ENCODE measurements at regions not wholly inside any gene's neighbourhood (a gene's known extent, or its start where the extent isn't known, plus 50 kb on each side); places are given as distances from the start of the nearest gene placed in this dataset.

DNA sequence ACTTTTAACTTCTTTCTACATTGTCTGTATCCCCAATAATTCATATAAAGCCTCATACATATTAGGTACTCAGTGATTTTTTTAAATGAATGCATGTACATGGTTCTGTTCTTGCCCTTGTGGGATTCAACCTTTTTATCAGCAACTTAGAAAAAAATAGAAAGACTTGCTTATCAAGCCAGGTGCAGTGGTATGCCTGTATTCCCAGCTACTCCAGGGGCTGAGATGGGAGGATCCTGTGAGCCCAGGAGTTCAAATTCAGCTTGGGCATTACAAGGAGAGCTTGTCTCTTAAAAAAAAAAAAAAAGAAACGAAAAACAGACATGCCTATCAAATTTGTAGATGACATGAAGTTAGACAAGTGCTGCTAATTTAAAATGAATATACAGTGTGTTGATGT lies 54.2 kb upstream of the MYCBP2 start:
- ATAC-seq (no peak), DNase-seq (no peak)
- Mint-ChIP-seq H3K4me3 (no peak overlapping the region), H3K9me3 (no peaks in the 10 kb centered on the region), H3K27ac (no peak overlapping the region), H3K36me3 (ENCODE audit: low read depth) (no peaks in the 10 kb centered on the region), H3K4me1 (ENCODE audit: low read depth) (no peaks in the 10 kb centered on the region), H3K27me3 (peaks cover 3% of the 10 kb centered on the region)
- TF ChIP-seq, protein P1, sequence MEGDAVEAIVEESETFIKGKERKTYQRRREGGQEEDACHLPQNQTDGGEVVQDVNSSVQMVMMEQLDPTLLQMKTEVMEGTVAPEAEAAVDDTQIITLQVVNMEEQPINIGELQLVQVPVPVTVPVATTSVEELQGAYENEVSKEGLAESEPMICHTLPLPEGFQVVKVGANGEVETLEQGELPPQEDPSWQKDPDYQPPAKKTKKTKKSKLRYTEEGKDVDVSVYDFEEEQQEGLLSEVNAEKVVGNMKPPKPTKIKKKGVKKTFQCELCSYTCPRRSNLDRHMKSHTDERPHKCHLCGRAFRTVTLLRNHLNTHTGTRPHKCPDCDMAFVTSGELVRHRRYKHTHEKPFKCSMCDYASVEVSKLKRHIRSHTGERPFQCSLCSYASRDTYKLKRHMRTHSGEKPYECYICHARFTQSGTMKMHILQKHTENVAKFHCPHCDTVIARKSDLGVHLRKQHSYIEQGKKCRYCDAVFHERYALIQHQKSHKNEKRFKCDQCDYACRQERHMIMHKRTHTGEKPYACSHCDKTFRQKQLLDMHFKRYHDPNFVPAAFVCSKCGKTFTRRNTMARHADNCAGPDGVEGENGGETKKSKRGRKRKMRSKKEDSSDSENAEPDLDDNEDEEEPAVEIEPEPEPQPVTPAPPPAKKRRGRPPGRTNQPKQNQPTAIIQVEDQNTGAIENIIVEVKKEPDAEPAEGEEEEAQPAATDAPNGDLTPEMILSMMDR (IDR thresholded peaks at IDR 0.05): no peak
- POLR2A ChIA-PET: interaction anchor here (0.6 kb wide), 1 partner anchor 98 kb away, joined by 5 read pairs; no protein-coding TSS in a partner anchor
- CTCF ChIA-PET: interaction anchor here (1.4 kb wide), 1 partner anchor 97 kb away, joined by 4 read pairs; no protein-coding TSS in a partner anchor
- intact Hi-C loops (cut with micrococcal nuclease): no loop called here

DNA sequence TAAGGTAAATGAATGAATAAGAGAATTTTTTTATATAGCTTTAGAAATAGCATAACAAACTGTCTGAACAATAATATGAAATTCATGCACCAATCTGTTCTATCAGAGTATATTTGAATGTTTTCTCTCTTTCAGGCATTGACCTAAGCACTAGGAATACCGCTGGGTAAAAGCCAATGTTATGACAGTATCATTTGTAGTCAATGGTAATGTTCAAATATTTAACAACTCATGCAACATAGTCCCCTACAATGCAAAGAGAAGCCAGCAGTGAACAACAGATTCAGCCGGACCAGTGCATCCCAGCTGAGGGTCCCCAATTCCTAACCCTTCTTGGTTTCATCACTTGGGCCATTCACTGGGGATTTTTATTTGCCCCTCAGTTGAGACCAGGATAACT lies 52.6 kb upstream of the MYCBP2 start:
- ChIA-PET CTCF (interaction anchor here (1.3 kb wide), 1 partner anchor 9 kb away, joined by 3 read pairs; no protein-coding TSS in a partner anchor), POLR2A (interaction anchor here (2.0 kb wide), 1 partner anchor 9 kb away, joined by 5 read pairs; no protein-coding TSS in a partner anchor)
- H3K9me3 Mint-ChIP-seq: no peaks in the 10 kb centered on the region
- peaks cover 8% of the 10 kb centered on the region for H3K4me1 Mint-ChIP-seq (ENCODE audit: low read depth)
- DNase-seq: no peak
- intact Hi-C loops (cut with micrococcal nuclease): no loop called here
- no peak overlapping the region for H3K4me3 Mint-ChIP-seq
- TF ChIP-seq, protein P1 (IDR thresholded peaks at IDR 0.05): no peak
- H3K36me3 Mint-ChIP-seq (ENCODE audit: low read depth): no peaks in the 10 kb centered on the region
- no peak for ATAC-seq
- H3K27me3 Mint-ChIP-seq: peaks cover 3% of the 10 kb centered on the region
- no peak overlapping the region for H3K27ac Mint-ChIP-seq

DNA sequence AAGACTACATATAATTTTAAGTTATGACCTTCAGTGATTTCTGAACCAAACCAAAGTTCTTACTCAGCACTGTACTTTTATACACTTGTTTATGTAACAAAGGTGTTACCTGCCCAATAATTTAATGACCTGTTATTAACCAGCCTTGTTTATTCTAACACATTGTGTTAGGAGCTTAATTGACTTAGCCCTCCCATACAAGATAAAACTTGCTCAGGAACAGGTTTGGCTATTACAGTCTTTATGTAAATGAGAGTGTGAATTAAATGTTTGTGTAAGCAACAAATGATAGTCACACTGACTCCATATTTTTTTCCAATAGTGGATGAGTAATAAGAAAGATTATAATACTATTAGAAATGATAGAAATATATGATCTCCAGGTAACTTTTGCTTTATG lies 51.8 kb upstream of the MYCBP2 start:
- DNase-seq (no peak), ATAC-seq (no peak)
- peaks cover 2% of the 10 kb centered on the region for H3K27me3 Mint-ChIP-seq
- H3K4me1 Mint-ChIP-seq (ENCODE audit: low read depth): peaks cover 8% of the 10 kb centered on the region
- no peaks in the 10 kb centered on the region for H3K36me3 Mint-ChIP-seq (ENCODE audit: low read depth)
- CTCF ChIA-PET: interaction anchor here (1.3 kb wide), 1 partner anchor 10 kb away, joined by 3 read pairs; no protein-coding TSS in a partner anchor
- intact Hi-C loops (cut with micrococcal nuclease): no loop called here
- no peak overlapping the region for H3K27ac Mint-ChIP-seq
- no peaks in the 10 kb centered on the region for H3K9me3 Mint-ChIP-seq
- H3K4me3 Mint-ChIP-seq: no peak overlapping the region
- TF ChIP-seq, protein P1 (IDR thresholded peaks at IDR 0.05): no peak
- POLR2A ChIA-PET: interaction anchor here (2.0 kb wide), 1 partner anchor 10 kb away, joined by 5 read pairs; no protein-coding TSS in a partner anchor

DNA sequence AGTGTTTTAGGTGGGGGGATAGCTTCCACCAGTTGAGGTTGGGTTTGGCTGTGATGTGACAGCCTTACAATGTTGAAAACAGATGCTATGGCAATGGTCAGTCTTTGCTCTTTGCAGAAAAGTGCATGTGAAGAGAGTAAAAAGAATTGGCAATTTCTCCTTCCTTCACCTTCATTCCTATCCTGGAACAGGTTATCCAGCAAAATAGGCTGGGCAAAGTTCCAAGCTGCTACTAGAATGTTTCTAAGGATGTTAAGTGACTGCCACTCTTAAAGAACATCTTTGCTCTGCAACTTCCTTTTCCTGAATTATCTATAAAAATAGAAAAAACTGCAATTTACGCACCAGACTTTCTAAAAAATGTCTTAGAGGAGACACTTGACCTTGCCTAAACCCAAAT lies 50.1 kb upstream of the MYCBP2 start:
- Mint-ChIP-seq H3K4me1 (ENCODE audit: low read depth) (peaks cover 8% of the 10 kb centered on the region), H3K27me3 (no peaks in the 10 kb centered on the region), H3K4me3 (no peak overlapping the region), H3K27ac (no peak overlapping the region), H3K36me3 (ENCODE audit: low read depth) (no peaks in the 10 kb centered on the region), H3K9me3 (no peaks in the 10 kb centered on the region)
- DNase-seq (no peak), ATAC-seq (no peak)
- ChIA-PET POLR2A (no interaction called here), CTCF (no interaction called here)
- intact Hi-C loops (cut with micrococcal nuclease): no loop called here
- TF ChIP-seq, protein P1 (IDR thresholded peaks at IDR 0.05): no peak

All from activated CD8-positive, alpha-beta T cell treated with anti-CD3 and anti-CD28 coated beads for 36 hours (primary cell).